ENCODE measurements at regions not wholly inside any gene's neighbourhood (a gene's known extent, or its start where the extent isn't known, plus 50 kb on each side); places are given as distances from the start of the nearest gene placed in this dataset.

GRCh38 chr11:70745941-70746340, 347.6 kb downstream of the CTTN start:
- no peak for TF ChIP-seq PREB (CRISPR knock-in tag; IDR thresholded peaks at IDR 0.05)
- TF ChIP-seq FOXP1 (CRISPR knock-in tag; IDR thresholded peaks at IDR 0.05): no peak
- TF ChIP-seq IRF9 (tag; IDR thresholded peaks at IDR 0.05): no peak
- no peak for TF ChIP-seq ZNF224 (CRISPR knock-in tag; IDR thresholded peaks at IDR 0.05)
- TF ChIP-seq GABPA (tag; conservative IDR thresholded peaks at IDR 0.05; ENCODE audit: low read depth): no peak
- TF ChIP-seq PRPF4 (IDR thresholded peaks at IDR 0.05; ENCODE audit: insufficient read depth, low read depth, low read length, poor library complexity, severe bottlenecking): no peak

All from K562 (cell line).